SH-SY5Y (cell line): ENCODE measurements at regions not wholly inside any gene's neighbourhood (a gene's known extent, or its start where the extent isn't known, plus 50 kb on each side); places are given as distances from the start of the nearest gene placed in this dataset.

ENCODE experiments used
- GATA2 ChIP-seq: IDR thresholded peaks from 2 replicates; pipeline ENCODE4 v1.6.1; 2011; ENCODE audit warnings: mild to moderate bottlenecking, low read depth, low read length
- GATA3 ChIP-seq: IDR thresholded peaks from 2 replicates; pipeline ENCODE4 v1.6.1; 2011; ENCODE audit warnings: low read depth, mild to moderate bottlenecking, low read length, moderate library complexity

GRCh38 chr10:111822661-111823060, 360.9 kb downstream of the GPAM start:
- no peak for TF ChIP-seq GATA2
- no peak for TF ChIP-seq GATA3
